Adrenal gland (tissue), 9 donors: ENCODE measurements at regions not wholly inside any gene's neighbourhood (a gene's known extent, or its start where the extent isn't known, plus 50 kb on each side); places are given as distances from the start of the nearest gene placed in this dataset.

Experiments used
- DNase-seq, 7 donors: peaks; one replicate each; pipeline ENCODE4 v3.0.0-alpha.2; 2019 to 2020
- H3K27ac ChIP-seq, 5 donors: fragments of 200-600 bp; sonication (generic) in 4 of 5; 1 replicate in 3 of 5; 2 replicates in 2 of 5; pipeline versions ENCODE4 v1.5.1 to v1.8.0; 2016 to 2020; ENCODE audit warnings: mild to moderate bottlenecking in 1 of 5
- H3K27me3 ChIP-seq: fragments of 200-600 bp; 2 replicates; pipeline ENCODE4 v1.8.0; 2021
- H3K36me3 ChIP-seq, 2 donors: fragments of 200-600 bp; replicated peaks in 1 of 2; 1 replicate in 1 of 2; 2 replicates in 1 of 2; pipeline versions ENCODE4 v1.5.1 to v1.8.0; 2018 to 2022
- H3K4me1 ChIP-seq, 2 donors: fragments of 200-600 bp; replicated peaks in 1 of 2; 1 replicate in 1 of 2; 2 replicates in 1 of 2; pipeline versions ENCODE4 v1.5.1 to v1.8.0; 2018 to 2021
- H3K4me3 ChIP-seq, 4 donors: fragments of 200-600 bp; sonication (generic) in 3 of 4; one replicate each; pipeline ENCODE4 v1.5.1; 2016 to 2018
- H3K9me3 ChIP-seq, 3 donors: fragments of 200-600 bp; sonication (generic) in 1 of 3; replicated peaks in 1 of 3; 1 replicate in 2 of 3; 2 replicates in 1 of 3; pipeline versions ENCODE4 v1.5.1 to v1.8.0; 2016 to 2021
- POLR2A ChIP-seq, 2 donors: fragments of 450-650 bp; IDR thresholded peaks; one replicate each; pipeline ENCODE4 v1.6.1; 2017; ENCODE audit warnings: antibody characterized with exemption in 2 of 2, mild to moderate bottlenecking in 2 of 2, moderate library complexity in 1 of 2
- WGBS, 4 donors: extraction: QIAGEN DNeasy Blood & Tissue Kit in 2 of 4; methylation state at CpG; one replicate each; pipeline versions ENCODE4 v1.1.5 to v1.1.7; 2013 to 2017; 5-methylcytosine and 5-hydroxymethylcytosine counted together
- intact Hi-C, 2 donors: fragments of 100-400 bp; cut with DNase I; formaldehyde crosslinking; loops; one replicate each; pipeline versions ENCODE4 v1.14.1 to v1.15.0; 2022 to 2023
- TF ChIP-seq, protein P1 (sequence below), 6 experiments: fragments of 450-650 bp in 4 of 6; fragments of 200-600 bp in 2 of 6; sonication (generic) in 1 of 6; IDR thresholded peaks; 1 replicate in 5 of 6; 2 replicates in 1 of 6; pipeline versions ENCODE4 v1.5.1 to v1.8.0; 2016 to 2021; ENCODE audit warnings: antibody characterized with exemption in 6 of 6, mild to moderate bottlenecking in 2 of 6, moderate library complexity in 1 of 6
- donor health status: healthy with polysubstance abuse.
- donor health status: Bipolar disorder and iron deficiency.
- donor health status: DM: yes; HTN: yes; CAD: no.
- donor health status: DM: no; HTN: no; CAD: no.
- donor health status: DM: no; HTN: no; CAD: no.

DNA sequence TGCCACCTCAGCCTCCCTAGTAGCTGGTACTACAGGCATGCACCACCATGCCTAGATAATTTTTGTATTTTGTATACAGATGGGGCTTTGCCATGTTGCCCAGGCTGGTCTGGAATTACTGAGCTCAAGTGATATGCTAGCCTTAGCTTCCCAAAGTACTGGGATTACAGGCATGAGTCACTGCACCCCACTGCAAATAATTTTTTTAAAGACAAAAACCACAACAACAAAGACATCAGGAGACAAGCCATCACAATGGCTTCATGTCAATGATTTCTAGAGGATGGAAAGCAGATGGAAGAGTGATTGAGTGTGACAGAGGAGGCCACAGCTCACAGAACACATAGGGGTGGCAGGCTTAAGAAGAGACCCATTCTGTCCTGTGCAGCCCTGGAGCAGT is 97.9 kb upstream of the PCSK1 start:
- Histone ChIP-seq H3K9me3 (no peaks in the 10 kb centered on the region), H3K36me3 (no peaks in the 10 kb centered on the region), H3K27ac (no peak overlapping the region), H3K4me3 (no peak overlapping the region), H3K4me1 (peaks cover 0 to 8% of the 10 kb centered on the region in 2 donors), H3K27me3 (no peaks in the 10 kb centered on the region)
- TF ChIP-seq POLR2A (IDR thresholded peaks at IDR 0.05), result no peak
- TF ChIP-seq, protein P1, sequence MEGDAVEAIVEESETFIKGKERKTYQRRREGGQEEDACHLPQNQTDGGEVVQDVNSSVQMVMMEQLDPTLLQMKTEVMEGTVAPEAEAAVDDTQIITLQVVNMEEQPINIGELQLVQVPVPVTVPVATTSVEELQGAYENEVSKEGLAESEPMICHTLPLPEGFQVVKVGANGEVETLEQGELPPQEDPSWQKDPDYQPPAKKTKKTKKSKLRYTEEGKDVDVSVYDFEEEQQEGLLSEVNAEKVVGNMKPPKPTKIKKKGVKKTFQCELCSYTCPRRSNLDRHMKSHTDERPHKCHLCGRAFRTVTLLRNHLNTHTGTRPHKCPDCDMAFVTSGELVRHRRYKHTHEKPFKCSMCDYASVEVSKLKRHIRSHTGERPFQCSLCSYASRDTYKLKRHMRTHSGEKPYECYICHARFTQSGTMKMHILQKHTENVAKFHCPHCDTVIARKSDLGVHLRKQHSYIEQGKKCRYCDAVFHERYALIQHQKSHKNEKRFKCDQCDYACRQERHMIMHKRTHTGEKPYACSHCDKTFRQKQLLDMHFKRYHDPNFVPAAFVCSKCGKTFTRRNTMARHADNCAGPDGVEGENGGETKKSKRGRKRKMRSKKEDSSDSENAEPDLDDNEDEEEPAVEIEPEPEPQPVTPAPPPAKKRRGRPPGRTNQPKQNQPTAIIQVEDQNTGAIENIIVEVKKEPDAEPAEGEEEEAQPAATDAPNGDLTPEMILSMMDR (IDR thresholded peaks at IDR 0.05), result no peak
- intact Hi-C loops, result no loop called here
- DNase-seq, result no peak

DNA sequence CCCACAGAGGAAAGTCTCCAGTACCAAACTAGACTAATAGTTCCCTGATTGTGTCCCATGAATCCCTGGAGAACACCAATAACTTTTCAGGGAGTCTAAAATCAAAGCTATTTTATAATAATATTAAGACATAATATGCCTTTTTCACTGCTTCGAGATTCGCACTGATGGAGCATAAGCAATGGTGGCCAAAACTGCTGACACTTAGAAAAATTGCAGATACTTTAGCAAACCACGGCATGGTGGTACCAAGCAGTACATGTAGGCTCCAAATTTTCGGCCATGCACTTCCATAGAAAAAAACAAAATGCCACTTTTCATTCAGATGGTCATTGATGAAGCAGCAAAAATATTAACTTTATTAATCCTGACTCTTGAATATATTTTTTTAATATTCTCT is 100.3 kb upstream of the PCSK1 start:
- 77 to 85% (median 81%) methylated on average over 4 of the region's 4 CpGs for WGBS, 4 donors
- H3K27me3 ChIP-seq, result no peaks in the 10 kb centered on the region
- no peak for DNase-seq
- H3K4me3 ChIP-seq, result no peak overlapping the region
- no peaks in the 10 kb centered on the region for H3K9me3 ChIP-seq
- no peak overlapping the region for H3K27ac ChIP-seq
- TF ChIP-seq, protein P1 (IDR thresholded peaks at IDR 0.05), result no peak
- no peak for TF ChIP-seq POLR2A (IDR thresholded peaks at IDR 0.05)
- intact Hi-C loops, result no loop called here
- peaks cover 0 to 12% of the 10 kb centered on the region in 2 donors for H3K4me1 ChIP-seq
- H3K36me3 ChIP-seq, result no peaks in the 10 kb centered on the region

DNA sequence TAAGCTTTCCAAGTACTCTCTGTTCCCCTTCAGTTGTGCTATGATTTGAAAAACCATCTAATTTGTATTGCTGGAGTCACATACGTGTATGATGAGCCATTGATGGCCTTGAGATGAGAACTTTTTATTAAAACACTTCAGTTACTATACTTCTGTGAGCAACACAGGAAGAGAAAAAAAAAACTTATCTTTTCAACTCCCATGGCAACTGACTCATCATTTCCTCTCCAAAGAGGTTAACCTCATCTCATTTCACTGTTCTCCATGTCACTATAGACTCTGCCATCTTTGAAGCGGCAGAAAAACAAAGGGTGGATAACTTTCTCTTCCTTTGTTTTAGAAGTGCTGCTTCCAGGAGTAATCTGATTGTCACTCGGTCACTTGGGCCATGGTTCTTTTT is 104.3 kb upstream of the PCSK1 start:
- H3K4me1 ChIP-seq, result peaks cover 0 to 5% of the 10 kb centered on the region in 2 donors
- no peaks in the 10 kb centered on the region for H3K27me3 ChIP-seq
- H3K27ac ChIP-seq, result peak overlapping the region in 2 of 5 donors; percentile 46 to 53
- no peak for DNase-seq
- H3K9me3 ChIP-seq, result no peaks in the 10 kb centered on the region
- H3K36me3 ChIP-seq, result no peaks in the 10 kb centered on the region
- no peak for TF ChIP-seq POLR2A (IDR thresholded peaks at IDR 0.05)
- TF ChIP-seq, protein P1 (IDR thresholded peaks at IDR 0.05), result no peak
- intact Hi-C loops, result no loop called here
- H3K4me3 ChIP-seq, result no peak overlapping the region
- WGBS, 4 donors, result 47 to 64% (median 59%) methylated on average over 3 of the region's 3 CpGs

DNA sequence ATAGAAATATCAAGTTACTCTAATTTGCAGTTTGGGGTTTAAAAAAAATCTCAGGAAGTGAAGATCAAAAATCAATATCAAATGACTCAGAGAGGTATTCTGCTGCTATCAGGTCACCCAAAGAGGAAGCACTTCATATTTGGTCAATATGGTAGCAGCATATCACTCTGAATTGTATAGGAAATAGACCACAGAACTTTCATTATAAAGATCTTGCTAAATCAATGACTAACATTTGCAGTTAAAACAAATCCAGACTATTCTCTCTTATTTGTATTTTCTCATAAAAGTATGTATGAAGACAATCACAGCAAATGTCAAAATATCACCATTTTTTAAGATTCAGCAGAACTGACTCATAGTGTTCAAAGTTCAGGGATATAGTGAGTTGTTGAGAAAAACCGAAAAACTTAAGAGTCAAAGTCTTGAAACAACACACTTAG is 105.8 kb upstream of the PCSK1 start:
- Histone ChIP-seq H3K27me3 (no peaks in the 10 kb centered on the region), H3K4me1 (peaks cover 0 to 5% of the 10 kb centered on the region in 2 donors), H3K36me3 (no peaks in the 10 kb centered on the region), H3K27ac (no peak overlapping the region), H3K9me3 (no peaks in the 10 kb centered on the region), H3K4me3 (no peak overlapping the region)
- TF ChIP-seq, protein P1 (IDR thresholded peaks at IDR 0.05), result no peak
- no peak for TF ChIP-seq POLR2A (IDR thresholded peaks at IDR 0.05)
- WGBS, 4 donors, result 41 to 55% (median 47%) methylated on average over 1 of the region's 1 CpG
- no peak for DNase-seq
- intact Hi-C loops, result no loop called here
